HepG2 (cell line): ENCODE measurements at regions not wholly inside any gene's neighbourhood (a gene's known extent, or its start where the extent isn't known, plus 50 kb on each side); places are given as distances from the start of the nearest gene placed in this dataset.
"Not testable (repeated sequence)": the region's sequence is repeated elsewhere in the genome, so short reads cannot be mapped to it uniquely, and the experiment has no call there.

Experiments
- ATAC-seq: fragments of 200-7000 bp; cut with Tn5 transposase; 3 replicates; pipeline ENCODE4 v1.9.1; 2020; ENCODE audit warnings: mild to moderate bottlenecking, moderate library complexity
- BruUV-seq: library from RNA; stranded (reverse); fragments of 400-500 nt; replicated peaks from 2 replicates; lab custom pipeline; 2021; lab: Mats Ljungman, UMichigan
- CTCF ChIA-PET: fragments of 300-600 bp; formaldehyde crosslinking; extraction: SDS; loops from one replicate; lab custom pipeline; 2021; ENCODE audit warnings: low total read pairs, inconsistent platforms, low intra/inter-chr PET ratio; lab: Yijun Ruan, JAX
- POLR2A ChIA-PET: fragments of 350-600 bp; sonication (Branson Sonifier 250); formaldehyde crosslinking; loops from one replicate; lab custom pipeline; 2020; ENCODE audit warnings: antibody characterized with exemption, inconsistent platforms; lab: Yijun Ruan, JAX
- DNase-seq: peaks from one replicate; pipeline ENCODE4 v3.0.0-alpha.2; 2015; ENCODE audit warnings: low spot score
- FAIRE-seq: peaks from 3 replicates; lab custom pipeline; 2011; peaks lifted over from hg19 to GRCh38; lab: Jason Lieb, UNC
- H2AFZ ChIP-seq: one replicate; pipeline ENCODE4 v1.6.1; 2011; ENCODE audit warnings: low read length, inconsistent platforms
- H3K27ac ChIP-seq: fragments of 300-600 bp; 3 replicates; pipeline ENCODE4 v1.8.0; 2011; ENCODE audit warnings: mixed run types, mild to moderate bottlenecking, mixed read lengths, low read length, inconsistent platforms; ENCODE audit not compliant: insufficient read depth; ENCODE audit errors: extremely low read length
- H3K27me3 ChIP-seq, 2 experiments: fragments of 200-600 bp in 1 of 2; 2 replicates in 1 of 2; 3 replicates in 1 of 2; pipeline versions ENCODE4 v1.6.0 to v1.8.0; 2011; ENCODE audit warnings: low read length in 2 of 2, mild to moderate bottlenecking in 2 of 2, moderate library complexity in 2 of 2, inconsistent platforms in 1 of 2; ENCODE audit not compliant: insufficient read depth in 2 of 2, control insufficient read depth in 1 of 2
- H3K36me3 ChIP-seq, 2 experiments: fragments of 200-600 bp in 1 of 2; replicated peaks in 1 of 2; 2 replicates in 1 of 2; 3 replicates in 1 of 2; pipeline versions ENCODE4 v1.5.1 to v1.8.0; 2011; ENCODE audit warnings: low read length in 2 of 2, inconsistent platforms in 1 of 2; ENCODE audit not compliant: insufficient read depth in 2 of 2, control insufficient read depth in 1 of 2
- H3K4me1 ChIP-seq: 2 replicates; pipeline ENCODE4 v1.5.1; 2012; ENCODE audit warnings: low read length, inconsistent platforms; ENCODE audit not compliant: insufficient read depth
- H3K4me2 ChIP-seq: 2 replicates; pipeline ENCODE4 v1.6.0; 2011; ENCODE audit warnings: low read depth, low read length, inconsistent platforms
- H3K4me3 ChIP-seq, 3 experiments: fragments of 200-600 bp in 1 of 3; sonication (generic), shearing (Covaris generic) in 1 of 3; replicated peaks in 1 of 3; 2 replicates each; pipeline ENCODE4 v1.5.1; 2011 to 2016; ENCODE audit warnings: low read length in 3 of 3, inconsistent platforms in 2 of 3, low read depth in 2 of 3, mild to moderate bottlenecking in 2 of 3, control low read depth in 1 of 3, mixed read lengths in 1 of 3; ENCODE audit not compliant: insufficient read depth in 1 of 3
- H3K79me2 ChIP-seq: one replicate; pipeline ENCODE4 v1.6.1; 2011; ENCODE audit warnings: low read length, inconsistent platforms; ENCODE audit not compliant: insufficient read depth
- H3K9ac ChIP-seq: 2 replicates; pipeline ENCODE4 v1.6.0; 2011; ENCODE audit warnings: mild to moderate bottlenecking, low read depth, low read length, inconsistent platforms; ENCODE audit not compliant: insufficient read depth
- H3K9me3 ChIP-seq: 2 replicates; pipeline ENCODE4 v1.5.1; 2012; ENCODE audit warnings: mild to moderate bottlenecking, low read length
- H4K20me1 ChIP-seq: 2 replicates; pipeline ENCODE4 v1.6.0; 2011; ENCODE audit warnings: inconsistent platforms, mild to moderate bottlenecking, low read length, moderate library complexity; ENCODE audit not compliant: insufficient read depth
- RAD51 ChIP-seq: fragments of 450-650 bp; IDR thresholded peaks from 2 replicates; pipeline ENCODE4 v1.6.1; 2016; ENCODE audit warnings: borderline replicate concordance
- WGBS: methylation state at CpG from one replicate; pipeline ENCODE4 v1.1.6; 2017; ENCODE audit warnings: low lambda C conversion rate; 5-methylcytosine and 5-hydroxymethylcytosine counted together
- in situ Hi-C: cut with HindIII; loops from 2 replicates; pipeline ENCODE4 v1.10.0; 2017; ENCODE audit warnings: low pct_unique_long_range_greater_than_20kb; ENCODE audit not compliant: extremely low pct_ligation_motif_present
- intact Hi-C: fragments of 100-400 bp; cut with micrococcal nuclease; formaldehyde crosslinking; loops from one replicate; pipeline ENCODE4 v1.10.0; 2022; ENCODE audit not compliant: unreplicated experiment

GRCh38 chr22:11027532-11027931 lies 4500.5 kb upstream of the OR11H1 start:
- not testable (repeated sequence) for H3K4me2 ChIP-seq, BruUV-seq

GRCh38 chr22:11028180-11028579 lies 4499.8 kb upstream of the OR11H1 start:
- H3K4me1 ChIP-seq, H3K36me3 ChIP-seq, H3K27me3 ChIP-seq, H4K20me1 ChIP-seq, H3K27ac ChIP-seq, ATAC-seq, POLR2A ChIA-PET, in situ Hi-C loops, FAIRE-seq, DNase-seq, H3K9ac ChIP-seq, H3K79me2 ChIP-seq, H3K4me2 ChIP-seq, CTCF ChIA-PET, H3K4me3 ChIP-seq, H2AFZ ChIP-seq, BruUV-seq, intact Hi-C loops: not testable (repeated sequence)
- WGBS = 5% methylated on average over 1 of the region's 1 CpG
- peak; percentile 11; the same call in 1 of the 2 replicates for TF ChIP-seq RAD51
- peaks cover 84% of the 10 kb centered on the region for H3K9me3 ChIP-seq

More at GRCh38 chr22:11027532-11027931, 4500.5 kb upstream of the OR11H1 start:
- H3K36me3 ChIP-seq, DNase-seq, FAIRE-seq, CTCF ChIA-PET, H4K20me1 ChIP-seq, H3K4me3 ChIP-seq, POLR2A ChIA-PET, intact Hi-C loops, ATAC-seq, H3K4me1 ChIP-seq, H3K79me2 ChIP-seq, H2AFZ ChIP-seq, in situ Hi-C loops, H3K9ac ChIP-seq, H3K27me3 ChIP-seq, H3K27ac ChIP-seq: not testable (repeated sequence)
- WGBS = 0% methylated on average over 1 of the region's 1 CpG
- H3K9me3 ChIP-seq = peaks cover 84% of the 10 kb centered on the region

GRCh38 chr22:11029534-11029933 lies 4498.5 kb upstream of the OR11H1 start:
- CTCF ChIA-PET, H3K4me1 ChIP-seq, H3K4me3 ChIP-seq, ATAC-seq, H2AFZ ChIP-seq, FAIRE-seq, DNase-seq, POLR2A ChIA-PET, intact Hi-C loops, H3K79me2 ChIP-seq, in situ Hi-C loops, BruUV-seq, H3K4me2 ChIP-seq, H3K9ac ChIP-seq, H3K27me3 ChIP-seq, H3K36me3 ChIP-seq, H3K27ac ChIP-seq, H4K20me1 ChIP-seq: not testable (repeated sequence)
- 36% methylated on average over 8 of the region's 8 CpGs for WGBS
- peaks cover 93% of the 10 kb centered on the region for H3K9me3 ChIP-seq

- DNase-seq, FAIRE-seq, H3K27ac ChIP-seq, H3K4me2 ChIP-seq, H4K20me1 ChIP-seq, H3K79me2 ChIP-seq, in situ Hi-C loops, BruUV-seq, H3K4me1 ChIP-seq, CTCF ChIA-PET, ATAC-seq, H3K27me3 ChIP-seq, H3K4me3 ChIP-seq, H3K36me3 ChIP-seq, H3K9ac ChIP-seq, intact Hi-C loops, POLR2A ChIA-PET, H2AFZ ChIP-seq: not testable (repeated sequence)
- WGBS = 7% methylated on average over 6 of the region's 6 CpGs
- H3K9me3 ChIP-seq = peaks cover 95% of the 10 kb centered on the region
Measured at GRCh38 chr22:11029967-11030366, 4498.0 kb upstream of the OR11H1 start.
